HG03095 (cell line): ENCODE measurements at regions not wholly inside any gene's neighbourhood (a gene's known extent, or its start where the extent isn't known, plus 50 kb on each side); places are given as distances from the start of the nearest gene placed in this dataset.

Source experiments
- ATAC-seq: cut with Tn5 transposase; IDR thresholded peaks from one replicate; pipeline ENCODE4 v1.9.1; 2021; ENCODE audit warnings: moderate library complexity; ENCODE audit not compliant: unreplicated experiment

DNA sequence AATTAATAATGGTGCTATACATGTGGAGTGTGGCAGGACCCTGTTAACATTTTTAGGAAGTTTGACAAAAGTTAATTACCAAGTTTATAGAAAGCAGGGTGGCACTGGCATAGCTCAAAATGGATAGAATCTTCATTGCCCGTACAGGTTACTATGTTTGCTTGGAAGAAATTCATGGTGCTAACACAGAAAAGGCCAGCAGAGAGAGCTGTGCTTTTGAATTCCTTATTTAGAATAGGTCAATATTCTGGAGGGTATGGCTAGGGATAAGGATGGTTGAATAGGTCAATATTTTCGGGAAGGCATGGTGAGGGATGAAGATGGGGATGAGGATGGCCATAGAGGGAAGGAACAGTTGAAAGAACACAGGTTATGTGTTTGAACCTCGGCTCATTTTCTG lies 345.1 kb downstream of the LMO4 start:
- ATAC-seq: no peak

DNA sequence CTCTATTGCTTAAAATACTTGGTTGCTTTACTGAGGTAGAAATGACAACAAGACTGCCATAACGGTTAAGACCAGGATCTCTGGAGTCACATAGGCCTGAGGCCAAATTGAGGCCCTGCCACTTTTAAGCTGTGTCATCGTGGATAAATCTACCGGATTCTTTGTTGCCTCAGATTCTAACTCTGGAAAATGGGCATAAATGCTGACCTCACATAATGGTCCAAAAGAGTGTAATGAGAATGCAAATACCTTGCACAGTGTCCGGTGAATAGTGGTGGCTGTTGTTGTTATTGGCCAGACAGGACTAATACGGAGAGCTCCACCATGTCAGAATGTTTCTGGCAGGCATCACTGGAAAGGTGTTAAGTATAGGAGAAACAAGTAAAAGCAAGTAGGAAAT lies 346.1 kb downstream of the LMO4 start:
- ATAC-seq: no peak

DNA sequence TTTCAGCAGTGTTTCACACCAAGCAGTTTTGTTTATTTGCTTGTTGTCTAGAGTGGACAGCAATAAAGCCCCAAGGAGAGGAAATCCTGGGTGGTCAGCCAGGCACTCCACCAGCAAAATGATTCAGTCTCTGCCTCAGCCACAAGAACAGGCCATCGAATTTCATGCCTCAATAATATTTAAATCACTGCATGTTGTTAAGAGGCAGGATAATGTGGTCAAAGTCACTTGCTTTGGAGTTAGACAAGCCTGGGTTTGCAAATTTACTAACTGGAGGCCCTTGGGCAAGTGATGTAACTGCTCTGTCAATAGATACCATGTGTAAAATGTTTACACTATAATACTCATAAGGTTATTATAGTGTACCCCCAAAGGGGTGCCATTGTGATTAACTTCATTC lies 349.6 kb downstream of the LMO4 start:
- ATAC-seq: no peak

DNA sequence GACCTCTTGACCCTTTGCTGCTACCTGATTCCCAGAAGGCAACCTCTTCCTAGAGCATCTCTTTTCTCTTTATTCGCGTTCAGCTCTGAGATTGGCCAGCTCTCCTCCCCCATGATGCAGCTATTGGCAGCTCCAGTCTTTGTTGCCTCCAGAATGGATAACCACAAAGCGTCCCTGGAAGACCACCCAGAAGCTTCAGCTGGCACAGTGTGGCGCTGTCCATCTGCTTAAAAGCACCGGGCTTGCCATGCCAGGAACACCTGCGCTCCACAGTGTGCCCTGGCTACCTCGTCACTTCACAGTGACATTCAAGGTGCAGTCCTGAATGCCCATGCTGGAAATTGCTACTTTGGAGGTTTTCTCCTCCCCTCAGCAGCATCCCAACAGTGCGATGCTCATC lies 353.9 kb downstream of the LMO4 start:
- no peak for ATAC-seq

DNA sequence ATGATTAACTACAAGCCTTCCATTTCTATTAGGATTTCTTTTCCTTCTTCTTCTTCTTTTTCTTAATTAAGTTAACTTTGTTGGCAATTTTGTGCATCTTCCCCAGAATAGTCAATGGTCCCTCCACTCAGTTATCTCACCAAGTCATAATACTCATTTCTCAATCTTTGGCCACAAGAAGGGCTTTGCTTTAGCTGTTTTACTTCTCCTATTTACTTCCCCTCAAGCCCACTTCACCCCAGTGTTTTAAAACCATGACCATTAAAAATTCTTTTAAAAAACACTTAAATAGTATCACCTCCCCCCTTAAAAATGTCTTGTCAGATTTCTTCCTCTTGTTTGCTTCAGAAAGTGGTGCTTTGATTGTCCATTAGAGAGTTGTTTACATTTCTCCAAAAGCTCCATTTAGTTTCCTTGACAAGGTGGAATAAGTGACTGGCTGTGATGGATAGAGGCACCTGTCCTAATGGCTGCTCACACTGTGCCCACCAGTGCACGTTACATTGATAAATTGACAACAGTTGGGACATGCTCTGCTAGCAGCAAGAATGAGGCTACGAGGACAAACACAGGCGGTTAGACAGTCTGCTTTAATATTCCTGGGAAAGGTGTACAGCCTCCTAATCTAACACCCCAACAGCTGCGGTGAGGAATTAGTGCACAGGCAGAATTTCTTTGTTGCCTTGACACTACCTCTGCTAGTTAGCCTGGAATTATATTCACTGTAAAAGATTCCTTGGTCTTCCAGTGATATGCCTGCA lies 354.7 kb downstream of the LMO4 start:
- no peak for ATAC-seq

DNA sequence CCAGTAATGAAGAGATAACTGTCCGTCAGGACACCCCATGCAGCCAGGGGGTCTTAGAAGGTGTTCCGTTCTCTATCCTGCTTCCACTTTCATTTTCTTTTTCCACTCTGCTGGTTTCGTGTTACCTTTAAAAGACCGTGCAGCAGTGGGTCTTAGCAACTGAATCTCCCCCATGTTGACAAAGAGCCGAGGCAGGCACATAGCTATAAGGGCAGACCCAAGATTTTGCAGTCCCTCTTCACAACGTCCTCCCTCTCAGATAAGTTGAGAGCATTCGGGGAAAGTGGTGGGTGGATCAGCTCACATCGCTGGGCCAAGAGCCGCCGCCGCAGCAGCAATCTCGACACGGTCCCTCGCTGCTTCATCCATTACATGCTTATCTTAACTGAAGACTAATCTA lies 355.5 kb downstream of the LMO4 start:
- ATAC-seq: no peak

DNA sequence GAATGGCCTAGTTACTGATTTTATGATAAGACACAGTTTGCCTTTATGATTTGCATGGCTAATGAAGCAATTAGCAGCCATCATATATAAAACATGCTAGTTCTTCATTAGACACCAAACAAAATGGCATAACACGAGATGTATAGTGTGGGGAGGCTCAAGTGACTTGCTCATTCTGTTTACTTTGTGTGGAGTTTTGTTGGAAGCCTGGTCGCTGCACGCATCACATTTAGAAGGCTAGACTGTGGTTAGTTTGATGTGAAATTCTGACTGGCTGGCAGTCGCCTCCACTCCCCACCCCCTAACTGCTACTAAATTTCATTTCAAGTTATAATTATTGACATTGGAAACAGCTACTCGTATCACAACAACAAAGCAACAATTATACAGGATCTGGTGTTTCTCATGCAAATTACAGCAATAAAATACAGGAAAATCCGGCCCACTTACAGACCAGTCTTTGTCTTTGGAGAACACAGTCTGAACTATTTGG lies 356.1 kb downstream of the LMO4 start:
- no peak for ATAC-seq

DNA sequence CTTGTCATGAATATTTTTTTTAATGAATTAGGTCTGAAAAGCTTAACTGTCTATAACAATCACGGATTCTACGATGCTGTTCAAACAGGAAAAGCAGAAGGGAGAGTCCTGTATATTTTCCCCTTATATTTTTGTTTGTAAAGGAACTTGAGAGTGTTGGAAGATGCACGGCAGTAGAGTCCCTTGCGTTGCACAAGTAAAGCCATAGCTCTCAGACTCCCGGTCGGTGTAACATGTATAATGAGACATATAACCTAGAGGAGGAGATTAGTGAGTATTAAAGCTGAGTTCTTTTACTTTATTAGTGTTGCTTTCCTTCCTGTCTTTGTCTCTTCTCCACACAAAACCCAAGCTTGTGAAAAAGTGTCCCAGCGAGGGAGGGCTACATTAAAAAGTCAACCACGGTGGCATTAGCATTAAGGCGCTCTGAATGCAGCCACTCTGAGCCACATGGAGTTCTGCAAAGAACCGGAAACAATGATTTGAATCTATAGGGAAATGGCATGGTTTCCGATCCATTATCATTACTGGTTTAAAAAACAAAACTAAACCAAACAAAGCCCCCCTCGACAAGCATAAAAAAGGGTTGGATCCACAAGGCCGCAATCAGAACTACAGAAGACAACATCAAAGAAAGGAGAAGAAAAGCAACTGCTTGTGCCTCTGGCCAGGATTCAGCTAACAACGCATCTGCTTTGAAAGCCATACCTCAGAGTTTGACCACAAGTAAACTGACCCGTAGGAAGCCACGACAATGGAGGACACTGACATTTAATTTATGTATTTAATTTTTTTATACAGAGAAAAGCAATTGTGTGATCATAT lies 356.8 kb downstream of the LMO4 start:
- ATAC-seq: no peak

DNA sequence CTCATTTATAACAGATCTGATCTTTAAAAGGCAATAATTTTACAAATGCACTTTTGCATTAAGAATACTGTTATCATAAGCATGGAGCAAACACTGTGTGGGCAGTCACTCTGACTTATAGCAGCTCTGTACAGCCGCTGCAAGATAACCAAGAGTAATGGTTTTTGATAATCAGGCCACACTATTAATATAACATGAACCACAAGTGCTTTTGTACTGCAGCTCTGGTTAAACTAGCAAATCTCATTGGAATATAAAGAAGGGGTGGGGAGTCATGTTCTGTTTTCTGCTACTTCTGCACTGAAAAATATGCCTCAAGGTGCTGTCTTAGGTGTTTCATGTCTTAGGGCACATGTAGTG lies 357.4 kb downstream of the LMO4 start:
- ATAC-seq: no peak

DNA sequence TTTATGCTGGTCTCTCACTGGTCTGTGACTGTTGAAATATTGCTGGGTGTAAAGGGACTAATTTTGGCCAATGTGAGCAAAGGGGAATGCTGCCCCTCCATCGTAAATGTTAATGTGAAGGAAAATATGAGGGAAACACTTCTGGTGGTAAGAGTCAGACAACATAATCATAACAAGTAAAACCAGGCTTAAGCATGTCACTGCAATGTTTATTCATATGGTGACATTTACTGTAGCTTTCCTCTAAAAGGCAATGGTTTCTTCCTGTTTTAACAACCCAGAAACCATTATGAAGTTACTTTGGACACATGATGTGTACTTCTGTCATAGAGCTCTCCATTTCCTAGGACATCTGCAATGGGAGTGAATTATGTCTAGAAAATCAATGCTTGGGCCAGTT lies 358.0 kb downstream of the LMO4 start:
- no peak for ATAC-seq

DNA sequence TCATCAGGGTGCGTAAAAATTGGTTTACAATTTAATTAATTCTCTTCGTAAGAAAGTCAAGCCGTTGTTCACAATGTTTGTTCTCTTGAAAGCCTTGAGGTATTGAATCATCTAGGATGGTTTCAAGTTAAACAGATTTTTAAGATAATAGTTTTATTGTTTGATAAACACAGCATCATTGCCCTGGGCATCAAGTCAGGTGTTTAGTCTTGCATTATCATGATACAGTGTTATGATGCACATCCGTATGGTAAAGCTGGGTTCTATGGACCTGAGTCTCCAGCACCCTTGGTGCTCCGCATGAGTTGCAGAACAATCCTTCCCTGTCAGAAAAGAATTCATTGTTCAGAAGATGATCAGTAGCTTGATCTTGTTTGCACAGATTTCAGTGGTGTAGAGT lies 359.5 kb downstream of the LMO4 start:
- ATAC-seq: no peak

DNA sequence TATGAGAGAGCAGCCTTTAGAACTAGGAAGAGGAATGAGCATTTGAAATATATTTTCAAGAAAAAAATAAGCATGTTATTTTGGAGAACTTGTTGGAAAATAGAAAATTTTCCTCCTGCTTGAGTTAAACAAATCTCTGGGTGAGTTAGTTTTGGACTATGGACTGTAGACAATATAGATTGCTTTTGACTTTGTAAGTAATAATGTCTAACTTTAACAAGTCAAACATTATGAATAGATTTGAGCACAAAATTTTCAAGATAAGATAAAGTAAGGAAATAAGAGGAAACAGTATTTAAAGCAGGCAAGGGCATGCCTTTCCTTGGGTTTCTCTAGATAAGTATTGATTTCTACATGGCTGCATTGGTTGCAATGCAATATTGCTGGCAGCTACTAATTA lies 360.8 kb downstream of the LMO4 start:
- no peak for ATAC-seq

DNA sequence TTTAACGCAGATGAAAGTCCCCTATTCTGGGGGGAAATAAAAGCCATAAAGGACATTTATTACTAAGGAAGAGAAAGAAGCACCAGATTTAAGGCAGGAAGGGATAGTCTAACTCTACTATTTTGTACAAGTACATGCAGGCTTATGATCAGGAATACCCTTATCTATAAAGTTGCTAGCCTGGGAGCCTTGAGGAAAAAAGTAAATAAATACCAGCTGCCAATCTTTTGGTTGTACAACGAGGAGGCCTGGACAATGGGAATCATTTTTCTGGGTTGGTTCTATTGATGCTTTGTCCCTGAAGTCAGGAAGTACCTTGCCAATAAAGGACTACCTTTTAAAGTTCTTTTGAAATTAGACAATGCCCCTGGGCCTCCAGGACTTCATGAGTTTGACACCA lies 367.8 kb downstream of the LMO4 start:
- ATAC-seq: no peak

DNA sequence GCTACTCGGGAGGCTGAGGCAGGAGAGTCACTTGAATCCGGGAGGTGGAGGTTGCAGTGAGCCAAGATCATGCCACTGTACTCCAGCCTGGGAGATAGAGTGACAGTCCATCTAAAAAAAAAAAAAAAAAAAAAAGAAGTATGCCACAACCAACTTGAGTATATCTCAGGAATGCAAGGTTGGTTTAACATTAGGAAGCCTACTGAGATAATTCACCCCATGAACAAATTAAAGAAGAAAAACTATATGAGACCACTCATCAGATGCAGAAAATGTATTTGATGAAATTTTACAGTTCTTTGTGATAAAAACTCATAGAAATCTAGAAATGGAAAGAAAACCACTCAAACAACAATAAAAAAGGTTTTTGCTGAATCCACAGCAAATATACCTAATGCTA lies 373.8 kb downstream of the LMO4 start:
- no peak for ATAC-seq

DNA sequence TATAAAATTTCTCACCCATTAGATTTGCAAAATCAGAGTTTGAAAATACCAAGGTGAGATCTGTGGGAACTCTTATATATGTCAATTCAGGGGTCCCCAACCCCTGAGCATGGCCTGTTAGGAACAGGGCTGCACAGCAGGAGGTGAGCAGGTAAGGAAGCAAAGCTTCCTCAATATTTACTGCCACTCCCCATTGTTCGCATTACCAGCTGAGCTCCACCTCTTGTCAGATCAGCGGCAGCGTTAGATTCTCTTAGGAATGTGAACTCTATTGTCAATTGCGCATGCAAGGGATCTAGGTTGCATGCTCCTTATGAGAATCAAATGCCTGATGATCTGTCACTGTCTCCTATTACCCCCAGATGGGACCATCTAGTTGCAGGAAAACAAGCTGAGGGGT lies 376.6 kb downstream of the LMO4 start:
- no peak for ATAC-seq

DNA sequence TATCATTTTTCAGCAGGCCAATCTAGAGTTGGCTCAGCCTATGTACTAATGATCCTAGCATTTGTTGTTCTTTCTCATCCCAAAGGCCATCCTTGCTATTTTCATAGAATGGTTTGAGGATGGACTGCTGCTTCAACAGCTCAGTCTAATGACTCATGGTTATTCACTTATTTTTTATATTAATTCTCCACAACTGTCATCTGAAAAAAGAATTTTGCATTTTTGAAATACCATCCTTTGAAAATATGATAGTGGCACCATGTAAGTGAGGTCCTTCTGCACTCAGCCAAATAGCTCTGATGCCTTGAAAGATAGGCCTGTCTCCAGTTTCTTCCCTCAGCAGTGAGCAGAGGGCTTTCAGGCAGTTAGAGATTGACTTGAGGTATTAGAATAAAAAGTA lies 377.5 kb downstream of the LMO4 start:
- no peak for ATAC-seq

DNA sequence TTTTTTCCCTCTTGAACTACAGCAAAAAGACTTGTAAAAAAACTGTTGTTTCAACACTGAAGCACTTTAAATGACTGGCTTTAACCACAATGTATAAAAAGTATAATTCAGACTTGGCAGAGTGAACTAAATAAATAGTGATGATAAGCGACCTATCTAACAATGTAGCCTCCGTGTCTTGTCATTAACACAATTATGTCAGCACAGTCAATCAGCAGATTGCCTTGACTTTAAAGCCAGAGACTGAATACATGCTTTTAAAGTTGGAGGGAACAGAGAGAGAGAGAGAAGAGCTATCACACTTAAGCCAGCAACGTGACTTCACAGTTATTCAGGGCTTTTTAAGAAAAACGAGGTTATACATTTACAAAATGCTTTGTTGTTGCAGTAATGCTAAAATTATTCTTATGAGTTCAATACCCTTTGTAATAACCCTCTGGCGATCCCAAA lies 378.1 kb downstream of the LMO4 start:
- no peak for ATAC-seq

DNA sequence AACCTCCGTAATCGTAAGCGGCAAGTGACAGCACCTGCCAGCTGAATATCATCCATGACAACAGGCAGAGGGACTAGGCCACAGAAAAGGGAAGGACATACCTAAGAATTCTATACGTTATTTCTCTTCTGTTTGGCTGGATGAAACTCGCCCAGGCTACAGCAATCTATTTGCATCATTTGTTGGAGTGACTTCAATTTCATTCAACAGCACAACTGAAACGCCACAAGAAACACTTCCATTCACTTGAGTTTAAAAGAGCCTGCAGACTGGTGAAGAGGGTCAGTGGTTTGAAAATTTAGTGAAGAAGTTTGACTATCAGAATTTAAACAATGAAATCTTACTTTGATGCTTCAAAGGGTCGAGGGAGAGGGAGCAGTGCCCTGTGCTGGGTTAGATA lies 378.7 kb downstream of the LMO4 start:
- ATAC-seq: no peak

DNA sequence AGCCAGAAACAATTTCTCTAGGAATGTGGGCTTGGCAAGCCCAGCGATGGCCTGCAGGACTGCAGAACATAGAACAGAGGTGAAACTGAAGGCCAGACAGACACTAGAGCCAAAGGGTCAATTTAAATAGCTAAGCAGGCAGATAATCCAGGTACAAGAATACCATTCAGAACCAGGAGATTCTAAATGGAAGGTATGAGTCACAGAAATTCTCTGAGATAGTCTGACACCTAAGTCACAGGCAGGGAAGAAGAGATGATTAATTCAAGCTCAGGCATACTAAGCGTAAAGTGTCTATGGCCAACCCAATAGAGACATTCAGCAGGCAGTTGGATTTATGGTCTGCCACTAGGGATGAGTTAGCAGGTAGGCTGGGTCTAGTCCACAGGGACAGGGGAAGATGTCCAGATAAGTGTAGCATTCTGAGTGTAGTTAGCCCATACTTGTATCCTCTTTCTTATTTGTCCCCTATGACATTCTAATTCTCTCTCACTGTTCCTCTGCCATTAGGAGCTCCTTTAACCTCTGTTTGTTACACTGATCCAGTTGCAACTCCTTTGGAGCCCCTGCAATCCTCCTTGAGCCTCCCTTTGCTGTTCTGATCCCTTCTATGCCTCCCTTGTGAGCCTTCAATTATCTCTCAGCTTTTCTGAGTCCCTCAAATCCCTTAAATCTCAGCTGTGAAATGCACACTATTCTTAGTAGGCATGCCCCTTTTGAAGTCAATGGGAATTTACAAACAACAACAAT lies 383.8 kb downstream of the LMO4 start:
- no peak for ATAC-seq

DNA sequence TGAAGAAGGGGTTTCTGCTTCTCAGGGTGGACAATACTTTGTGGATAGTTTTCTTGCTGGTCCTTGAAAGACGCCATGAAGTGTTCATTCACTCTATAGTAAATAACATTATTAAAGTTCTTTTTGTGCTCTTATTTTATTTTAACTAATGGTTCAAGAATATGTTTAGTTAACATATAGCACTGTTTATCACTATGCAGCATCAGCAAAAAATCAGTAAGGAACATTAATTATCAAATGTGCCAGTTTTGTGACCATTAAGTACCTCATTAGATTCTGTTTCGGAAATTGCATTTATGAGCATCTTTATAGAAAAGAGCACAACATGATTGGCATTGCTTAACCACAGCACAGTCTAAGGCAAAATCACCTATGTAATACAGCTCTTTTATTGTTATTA lies 385.6 kb downstream of the LMO4 start:
- ATAC-seq: no peak

DNA sequence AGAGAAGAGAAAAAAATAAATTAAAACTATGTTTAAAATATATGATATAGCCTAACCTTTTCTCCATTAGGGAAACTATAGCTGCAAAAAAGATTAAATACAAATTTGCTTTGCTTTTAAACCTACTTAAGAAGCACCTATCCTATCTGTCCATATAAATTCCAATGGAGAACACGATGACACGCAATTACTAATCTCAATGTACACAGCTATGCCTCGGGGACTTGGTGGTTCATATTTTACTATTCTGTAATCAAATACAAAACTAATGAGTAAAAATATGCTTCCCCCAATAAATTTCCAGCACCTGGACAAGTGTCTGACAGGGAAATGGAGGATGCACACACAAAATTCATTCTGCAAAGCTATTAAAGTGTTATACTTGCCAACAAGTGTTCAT lies 386.4 kb downstream of the LMO4 start:
- ATAC-seq: no peak

DNA sequence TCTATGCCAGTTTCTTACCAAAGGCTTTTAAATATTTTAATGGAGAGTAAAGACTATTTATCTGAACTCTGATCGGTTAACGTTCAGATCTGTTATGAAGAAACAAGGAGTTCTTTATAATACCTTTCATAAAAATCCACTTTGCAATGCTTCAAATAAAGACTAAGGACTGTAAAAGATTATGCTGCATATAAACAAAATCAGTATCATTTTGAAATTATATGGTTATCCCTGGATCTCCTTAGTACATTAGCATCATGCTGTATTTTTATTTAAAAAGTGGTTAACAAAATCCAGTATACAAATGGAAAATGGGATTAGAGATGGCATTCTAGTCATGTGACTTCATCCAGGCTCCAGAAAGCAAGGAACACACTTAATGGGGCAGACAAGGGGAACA lies 386.8 kb downstream of the LMO4 start:
- ATAC-seq: no peak
